ENCODE measurements at regions not wholly inside any gene's neighbourhood (a gene's known extent, or its start where the extent isn't known, plus 50 kb on each side); places are given as distances from the start of the nearest gene placed in this dataset.
"Not testable (repeated sequence)": the region's sequence is repeated elsewhere in the genome, so short reads cannot be mapped to it uniquely, and the experiment has no call there.

GRCh38 chr7:26958834-26959233, 94.4 kb upstream of the SKAP2 start:
- no peak for DNase-seq

GRCh38 chr7:26955516-26955915, 91.1 kb upstream of the SKAP2 start:
- DNase-seq = no peak

- no peak for DNase-seq
These were observed 90.6 kb upstream of the SKAP2 start for GRCh38 chr7:26954951-26955350.

- no peak for DNase-seq
These were observed 87.1 kb upstream of the SKAP2 start for GRCh38 chr7:26951407-26951950.

- DNase-seq = no peak
These were observed 86.5 kb upstream of the SKAP2 start for GRCh38 chr7:26950889-26951288.

GRCh38 chr7:26949319-26949718, 84.9 kb upstream of the SKAP2 start:
- DNase-seq = no peak

- DNase-seq = no peak
These were observed 84.3 kb upstream of the SKAP2 start for GRCh38 chr7:26948617-26949118.

GRCh38 chr7:26944501-26945358, 80.3 kb upstream of the SKAP2 start:
- DNase-seq = no peak

- no peak for DNase-seq
These were observed 73.7 kb upstream of the SKAP2 start for GRCh38 chr7:26937939-26938623.

GRCh38 chr7:26937306-26937705, 72.9 kb upstream of the SKAP2 start:
- no peak for DNase-seq

GRCh38 chr7:26932616-26933015, 68.2 kb upstream of the SKAP2 start:
- DNase-seq = not testable (repeated sequence)

- no peak for DNase-seq
These were observed 66.5 kb upstream of the SKAP2 start for GRCh38 chr7:26930845-26931244.

GRCh38 chr7:26930201-26930600, 65.8 kb upstream of the SKAP2 start:
- DNase-seq = peak in 1 of 56 donors; percentile 2

GRCh38 chr7:26928703-26929347, 64.4 kb upstream of the SKAP2 start:
- no peak for DNase-seq

GRCh38 chr7:26925768-26926167, 61.4 kb upstream of the SKAP2 start:
- DNase-seq = no peak

GRCh38 chr7:26924149-26924767, 59.9 kb upstream of the SKAP2 start:
- no peak for DNase-seq

GRCh38 chr7:26919906-26920493, 55.6 kb upstream of the SKAP2 start:
- no peak for DNase-seq

- DNase-seq = no peak
These were observed 53.9 kb upstream of the SKAP2 start for GRCh38 chr7:26918241-26918640.

GRCh38 chr7:26916779-26917320, 52.5 kb upstream of the SKAP2 start:
- no peak for DNase-seq

- DNase-seq = no peak
These were observed 51.9 kb upstream of the SKAP2 start for GRCh38 chr7:26916336-26916735.

Data from nucleus accumbens (tissue), 56 donors.